Epithelial cell of esophagus (primary cell): ENCODE measurements at regions not wholly inside any gene's neighbourhood (a gene's known extent, or its start where the extent isn't known, plus 50 kb on each side); places are given as distances from the start of the nearest gene placed in this dataset.

Experiments used
- DNase-seq: peaks from one replicate; pipeline ENCODE4 v3.0.0; 2010; ENCODE audit warnings: low read depth
- H3K4me3 ChIP-seq: 2 replicates; pipeline ENCODE4 v1.5.1; 2011; ENCODE audit warnings: mild to moderate bottlenecking, low read length, control low read depth
- TF ChIP-seq, protein P1 (sequence below): IDR thresholded peaks from 2 replicates; pipeline ENCODE4 v1.5.1; 2011; ENCODE audit warnings: low read depth, mild to moderate bottlenecking, low read length, control low read depth, inconsistent platforms; ENCODE audit not compliant: insufficient read depth; ENCODE audit errors: missing control alignments

DNA sequence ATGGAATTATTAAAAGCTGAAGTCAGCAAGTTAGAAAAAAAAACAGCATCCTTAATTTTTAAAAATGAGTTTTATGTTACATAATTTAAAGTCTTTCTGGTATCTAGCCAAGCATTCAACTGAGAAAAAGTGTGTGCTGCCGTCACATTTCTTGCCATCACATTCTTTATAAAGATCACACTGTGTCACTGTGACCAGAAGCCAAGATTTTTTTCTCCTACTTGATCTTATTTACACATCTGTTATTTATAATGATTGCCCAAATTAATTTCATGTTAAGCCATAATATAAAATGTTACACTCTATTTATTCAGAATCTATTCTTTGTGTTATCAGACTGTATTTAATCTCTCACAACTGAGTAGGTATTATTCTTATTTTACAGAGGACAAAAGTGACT, 1603.7 kb downstream of the PLA2G4A start:
- TF ChIP-seq, protein P1, sequence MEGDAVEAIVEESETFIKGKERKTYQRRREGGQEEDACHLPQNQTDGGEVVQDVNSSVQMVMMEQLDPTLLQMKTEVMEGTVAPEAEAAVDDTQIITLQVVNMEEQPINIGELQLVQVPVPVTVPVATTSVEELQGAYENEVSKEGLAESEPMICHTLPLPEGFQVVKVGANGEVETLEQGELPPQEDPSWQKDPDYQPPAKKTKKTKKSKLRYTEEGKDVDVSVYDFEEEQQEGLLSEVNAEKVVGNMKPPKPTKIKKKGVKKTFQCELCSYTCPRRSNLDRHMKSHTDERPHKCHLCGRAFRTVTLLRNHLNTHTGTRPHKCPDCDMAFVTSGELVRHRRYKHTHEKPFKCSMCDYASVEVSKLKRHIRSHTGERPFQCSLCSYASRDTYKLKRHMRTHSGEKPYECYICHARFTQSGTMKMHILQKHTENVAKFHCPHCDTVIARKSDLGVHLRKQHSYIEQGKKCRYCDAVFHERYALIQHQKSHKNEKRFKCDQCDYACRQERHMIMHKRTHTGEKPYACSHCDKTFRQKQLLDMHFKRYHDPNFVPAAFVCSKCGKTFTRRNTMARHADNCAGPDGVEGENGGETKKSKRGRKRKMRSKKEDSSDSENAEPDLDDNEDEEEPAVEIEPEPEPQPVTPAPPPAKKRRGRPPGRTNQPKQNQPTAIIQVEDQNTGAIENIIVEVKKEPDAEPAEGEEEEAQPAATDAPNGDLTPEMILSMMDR: no peak
- H3K4me3 ChIP-seq: no peak overlapping the region
- DNase-seq: no peak

DNA sequence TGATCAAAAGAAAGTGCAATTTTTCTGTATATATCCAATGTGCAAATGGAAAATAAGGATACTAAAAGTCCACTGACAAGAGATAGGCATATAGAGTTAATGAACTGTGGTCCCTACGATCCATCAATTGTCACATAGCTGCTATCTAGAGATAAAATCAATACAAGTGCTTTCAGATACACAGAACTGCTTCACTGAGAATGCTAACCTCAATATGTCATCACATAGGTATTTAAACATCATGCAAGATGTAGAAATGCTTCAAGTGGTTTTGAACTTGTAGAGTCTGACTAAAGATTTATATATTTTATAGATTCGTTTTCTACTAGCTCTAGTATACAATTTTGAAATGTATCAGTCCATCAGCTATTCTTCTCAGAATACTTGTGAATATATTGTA, 1604.7 kb downstream of the PLA2G4A start:
- DNase-seq: peak; percentile 24
- no peak overlapping the region for H3K4me3 ChIP-seq
- TF ChIP-seq, protein P1: no peak

DNA sequence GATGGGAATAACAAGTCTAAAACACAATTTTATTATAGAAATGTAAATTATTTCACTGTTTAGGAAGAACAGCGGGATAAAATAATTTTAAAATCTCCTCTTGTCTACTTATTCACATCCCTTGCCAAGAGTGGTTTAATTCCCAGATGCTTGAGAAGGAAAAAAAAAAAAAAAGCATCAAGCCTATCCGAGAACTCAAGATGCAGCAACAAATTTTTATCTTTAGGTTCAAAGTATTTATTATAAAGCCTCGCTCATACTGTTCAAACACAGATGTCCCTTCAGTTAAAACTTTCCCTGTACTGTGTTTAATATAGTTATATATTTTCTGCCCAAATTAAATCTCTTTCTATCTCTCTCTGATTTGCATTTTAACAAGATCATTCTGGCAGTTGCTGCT, 1615.8 kb downstream of the PLA2G4A start:
- DNase-seq: no peak
- TF ChIP-seq, protein P1: no peak
- H3K4me3 ChIP-seq: no peak overlapping the region

DNA sequence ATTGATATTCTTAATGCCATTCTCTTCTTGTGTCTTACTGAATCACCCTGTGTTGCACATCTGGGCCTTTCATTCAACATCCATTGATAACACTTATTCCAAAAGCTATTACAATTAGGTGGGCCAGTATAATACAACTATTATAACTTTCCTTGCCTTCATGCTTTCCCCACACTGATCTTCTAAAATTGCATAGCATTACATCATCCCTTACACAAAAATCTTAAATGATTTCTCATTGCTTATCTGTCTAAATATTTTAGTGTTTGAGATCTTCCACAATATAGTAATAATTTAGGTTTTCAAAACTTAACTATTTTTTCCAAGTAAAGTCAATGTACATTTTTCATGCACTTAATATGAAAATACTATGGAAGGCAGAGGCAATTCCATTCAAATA, 1634.1 kb downstream of the PLA2G4A start:
- TF ChIP-seq, protein P1: no peak
- no peak overlapping the region for H3K4me3 ChIP-seq

DNA sequence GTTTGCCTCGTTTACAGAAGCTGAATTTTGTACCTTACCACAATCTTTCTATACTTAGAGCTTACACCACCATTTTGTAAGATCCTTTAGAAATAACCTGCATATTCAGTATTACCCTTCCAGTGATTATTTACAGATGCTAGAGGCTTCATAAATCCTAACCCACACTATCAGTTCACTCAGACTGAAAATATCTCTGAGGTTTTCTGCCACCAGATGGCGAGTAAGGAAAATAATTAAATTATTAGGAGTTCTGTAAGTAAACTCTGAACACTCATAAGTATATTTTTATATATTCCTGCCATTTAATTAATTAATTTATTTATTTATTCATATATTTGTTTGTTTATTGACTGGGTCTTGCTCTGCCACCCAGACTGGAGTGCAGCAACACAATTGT, 1635.2 kb downstream of the PLA2G4A start:
- TF ChIP-seq, protein P1: no peak
- H3K4me3 ChIP-seq: no peak overlapping the region
- DNase-seq: no peak

More for the DNA sequence above, 1634.1 kb downstream of the PLA2G4A start:
- no peak for DNase-seq

DNA sequence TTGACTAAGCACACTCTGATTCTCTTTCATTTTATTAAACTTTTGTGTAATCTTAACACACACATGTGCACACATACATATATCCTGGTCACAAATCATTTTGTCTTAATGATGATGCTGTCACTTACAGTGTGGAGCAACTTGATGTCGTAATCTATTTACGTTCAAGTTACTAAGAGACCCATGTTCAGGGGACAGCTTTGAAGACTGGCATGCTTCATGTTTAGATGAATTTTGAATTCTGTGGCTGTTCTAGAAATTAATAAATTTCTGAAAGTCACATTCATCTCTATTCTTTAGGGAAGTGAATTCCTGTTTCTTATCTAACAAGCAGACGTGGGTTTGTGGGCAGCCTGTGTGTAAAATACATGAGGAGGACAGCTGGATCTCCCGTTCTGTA, 1637.8 kb downstream of the PLA2G4A start:
- no peak overlapping the region for H3K4me3 ChIP-seq
- TF ChIP-seq, protein P1: no peak
- no peak for DNase-seq

DNA sequence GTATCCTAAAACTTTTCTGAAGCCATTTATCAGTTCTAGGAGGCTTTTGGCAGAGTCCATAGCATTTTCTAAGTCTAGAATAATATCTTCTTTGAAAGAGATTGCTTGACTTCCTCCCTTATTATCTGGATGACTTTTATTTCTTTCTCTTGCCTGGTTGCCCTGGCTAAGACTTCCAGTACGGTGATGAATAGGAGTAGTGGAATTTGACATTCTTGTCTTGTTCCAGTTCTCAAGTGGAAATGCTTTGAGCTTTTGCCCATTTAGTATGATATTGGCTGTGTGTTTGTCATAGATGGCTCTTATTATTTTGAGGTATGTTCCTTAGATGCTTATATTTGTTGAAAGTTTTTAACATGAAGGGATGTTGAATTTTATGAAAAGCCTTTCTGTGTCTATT, 1647.9 kb downstream of the PLA2G4A start:
- no peak overlapping the region for H3K4me3 ChIP-seq
- no peak for DNase-seq
- TF ChIP-seq, protein P1: no peak
